ENCODE measurements at regions not wholly inside any gene's neighbourhood (a gene's known extent, or its start where the extent isn't known, plus 50 kb on each side); places are given as distances from the start of the nearest gene placed in this dataset.

DNA sequence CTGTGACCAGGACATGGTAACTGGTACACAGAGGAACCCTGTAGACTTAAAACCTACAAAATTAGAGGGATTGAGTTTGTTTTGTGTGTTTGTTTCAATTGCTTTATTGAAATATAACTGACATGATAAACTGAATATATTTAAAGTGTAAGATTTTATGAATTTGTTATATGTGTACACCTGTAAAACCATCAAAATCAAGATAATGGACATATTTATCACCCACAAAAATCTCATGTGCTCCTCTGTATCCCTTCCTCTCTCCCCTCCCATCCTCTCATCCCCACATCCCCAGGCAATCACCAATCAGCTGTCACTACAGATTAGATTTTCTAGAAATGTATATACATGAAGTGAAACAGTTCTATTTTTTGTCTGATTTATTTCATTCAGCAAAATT is 565.5 kb downstream of the NOVA1 start:
- no peak for DNase-seq (ENCODE audit: low spot score)
- no peaks in the 10 kb centered on the region for H3K9me3 ChIP-seq (ENCODE audit: low read depth, low read length, poor library complexity, severe bottlenecking)
- intact Hi-C loops (cut with micrococcal nuclease; ENCODE audit: unreplicated experiment): no loop called here
- no peaks in the 10 kb centered on the region for H3K4me1 ChIP-seq (ENCODE audit: insufficient read depth, low read length, poor library complexity, severe bottlenecking)
- H3K4me3 ChIP-seq (ENCODE audit: low read depth, low read length, poor library complexity, severe bottlenecking): no peak overlapping the region
- ChIA-PET CTCF (no interaction called here), POLR2A (ENCODE audit: low non-redundant PET) (no interaction called here)
- no TSS peak for BruUV-seq (replicated peaks)
- H3K27me3 ChIP-seq (replicated peaks; ENCODE audit: insufficient read depth, low read depth, low read length, poor library complexity): no peaks in the 10 kb centered on the region
- no peak overlapping the region for H3K27ac ChIP-seq (ENCODE audit: low read depth, low read length, poor library complexity, severe bottlenecking)
- TF ChIP-seq EZH2 (IDR thresholded peaks at IDR 0.05; ENCODE audit: borderline replicate concordance, low read depth, low read length, poor library complexity, severe bottlenecking): no peak
- TF ChIP-seq, protein P1, sequence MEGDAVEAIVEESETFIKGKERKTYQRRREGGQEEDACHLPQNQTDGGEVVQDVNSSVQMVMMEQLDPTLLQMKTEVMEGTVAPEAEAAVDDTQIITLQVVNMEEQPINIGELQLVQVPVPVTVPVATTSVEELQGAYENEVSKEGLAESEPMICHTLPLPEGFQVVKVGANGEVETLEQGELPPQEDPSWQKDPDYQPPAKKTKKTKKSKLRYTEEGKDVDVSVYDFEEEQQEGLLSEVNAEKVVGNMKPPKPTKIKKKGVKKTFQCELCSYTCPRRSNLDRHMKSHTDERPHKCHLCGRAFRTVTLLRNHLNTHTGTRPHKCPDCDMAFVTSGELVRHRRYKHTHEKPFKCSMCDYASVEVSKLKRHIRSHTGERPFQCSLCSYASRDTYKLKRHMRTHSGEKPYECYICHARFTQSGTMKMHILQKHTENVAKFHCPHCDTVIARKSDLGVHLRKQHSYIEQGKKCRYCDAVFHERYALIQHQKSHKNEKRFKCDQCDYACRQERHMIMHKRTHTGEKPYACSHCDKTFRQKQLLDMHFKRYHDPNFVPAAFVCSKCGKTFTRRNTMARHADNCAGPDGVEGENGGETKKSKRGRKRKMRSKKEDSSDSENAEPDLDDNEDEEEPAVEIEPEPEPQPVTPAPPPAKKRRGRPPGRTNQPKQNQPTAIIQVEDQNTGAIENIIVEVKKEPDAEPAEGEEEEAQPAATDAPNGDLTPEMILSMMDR (conservative IDR thresholded peaks at IDR 0.05; ENCODE audit: low read depth, low read length): no peak
- no peaks in the 10 kb centered on the region for H3K36me3 ChIP-seq (ENCODE audit: insufficient read depth, low read length, poor library complexity, severe bottlenecking)

DNA sequence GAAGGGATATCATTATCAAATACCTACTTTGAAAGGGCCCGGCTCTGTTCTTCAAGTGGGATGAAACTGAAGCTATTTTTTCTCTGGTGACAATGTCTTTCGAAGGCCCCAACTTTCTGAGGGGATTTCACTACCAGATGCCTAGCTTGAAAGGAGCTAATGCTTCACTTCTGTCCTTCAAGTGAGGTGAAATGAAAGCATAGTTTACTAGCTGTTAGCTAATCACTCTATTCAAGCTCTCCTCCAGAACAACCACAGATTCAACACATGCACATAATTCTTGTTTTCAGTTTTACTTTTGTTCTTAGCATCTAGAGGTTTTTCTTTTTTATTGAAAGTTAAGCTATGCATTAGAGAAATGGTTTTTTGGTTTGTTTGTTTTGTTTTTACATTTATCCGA is 571.4 kb downstream of the NOVA1 start:
- CTCF ChIA-PET: no interaction called here
- no TSS peak for BruUV-seq (replicated peaks)
- intact Hi-C loops (cut with micrococcal nuclease; ENCODE audit: unreplicated experiment): no loop called here
- TF ChIP-seq, protein P1 (conservative IDR thresholded peaks at IDR 0.05; ENCODE audit: low read depth, low read length): no peak
- TF ChIP-seq EZH2 (IDR thresholded peaks at IDR 0.05; ENCODE audit: borderline replicate concordance, low read depth, low read length, poor library complexity, severe bottlenecking): no peak
- POLR2A ChIA-PET (ENCODE audit: low non-redundant PET): no interaction called here
- H3K27me3 ChIP-seq (replicated peaks; ENCODE audit: insufficient read depth, low read depth, low read length, poor library complexity): no peaks in the 10 kb centered on the region
- no peak for DNase-seq (ENCODE audit: low spot score)
- no peaks in the 10 kb centered on the region for H3K4me1 ChIP-seq (ENCODE audit: insufficient read depth, low read length, poor library complexity, severe bottlenecking)
- no peak overlapping the region for H3K4me3 ChIP-seq (ENCODE audit: low read depth, low read length, poor library complexity, severe bottlenecking)
- H3K9me3 ChIP-seq (ENCODE audit: low read depth, low read length, poor library complexity, severe bottlenecking): no peaks in the 10 kb centered on the region
- no peak overlapping the region for H3K27ac ChIP-seq (ENCODE audit: low read depth, low read length, poor library complexity, severe bottlenecking)
- H3K36me3 ChIP-seq (ENCODE audit: insufficient read depth, low read length, poor library complexity, severe bottlenecking): no peaks in the 10 kb centered on the region

DNA sequence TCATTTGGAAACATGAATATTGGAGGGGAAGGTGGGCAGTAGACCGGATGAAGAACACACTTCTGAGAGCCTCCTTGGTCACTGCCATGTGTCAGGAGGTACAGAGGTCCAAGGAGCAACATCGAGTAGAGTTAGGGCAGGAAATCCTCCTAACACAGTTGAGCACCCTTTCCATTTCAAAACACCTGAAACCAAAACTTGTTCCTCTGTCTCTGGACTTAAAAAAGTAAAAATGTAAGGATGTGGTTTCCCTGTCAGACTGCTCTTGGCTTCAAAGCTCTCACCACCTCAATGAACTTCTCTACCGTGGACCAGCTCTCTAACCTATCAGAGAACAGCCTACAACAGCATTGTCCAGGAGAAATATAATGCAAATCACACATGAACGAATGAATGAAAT is 573.9 kb downstream of the NOVA1 start:
- CTCF ChIA-PET: no interaction called here
- Histone ChIP-seq H3K36me3 (ENCODE audit: insufficient read depth, low read length, poor library complexity, severe bottlenecking) (no peaks in the 10 kb centered on the region), H3K4me1 (ENCODE audit: insufficient read depth, low read length, poor library complexity, severe bottlenecking) (no peaks in the 10 kb centered on the region), H3K4me3 (ENCODE audit: low read depth, low read length, poor library complexity, severe bottlenecking) (no peak overlapping the region), H3K27ac (ENCODE audit: low read depth, low read length, poor library complexity, severe bottlenecking) (no peak overlapping the region), H3K27me3 (replicated peaks; ENCODE audit: insufficient read depth, low read depth, low read length, poor library complexity) (no peaks in the 10 kb centered on the region), H3K9me3 (ENCODE audit: low read depth, low read length, poor library complexity, severe bottlenecking) (no peaks in the 10 kb centered on the region)
- DNase-seq (ENCODE audit: low spot score): no peak
- intact Hi-C loops (cut with micrococcal nuclease; ENCODE audit: unreplicated experiment): no loop called here
- BruUV-seq (replicated peaks): no TSS peak
- TF ChIP-seq EZH2 (IDR thresholded peaks at IDR 0.05; ENCODE audit: borderline replicate concordance, low read depth, low read length, poor library complexity, severe bottlenecking): no peak
- TF ChIP-seq, protein P1 (conservative IDR thresholded peaks at IDR 0.05; ENCODE audit: low read depth, low read length): no peak
- POLR2A ChIA-PET (ENCODE audit: low non-redundant PET): no interaction called here

Measured in A673 (cell line).